Mucosa of rectum (tissue), 2 donors: ENCODE measurements at regions not wholly inside any gene's neighbourhood (a gene's known extent, or its start where the extent isn't known, plus 50 kb on each side); places are given as distances from the start of the nearest gene placed in this dataset.
"Not testable (repeated sequence)": the region's sequence is repeated elsewhere in the genome, so short reads cannot be mapped to it uniquely, and the experiment has no call there.

ENCODE experiments used
- H3K27ac ChIP-seq, 2 donors: one replicate each; pipeline ENCODE4 v1.7.0; 2013; ENCODE audit warnings: inconsistent platforms in 2 of 2, low read depth in 2 of 2, low read length in 2 of 2
- H3K27me3 ChIP-seq, 2 donors: one replicate each; pipeline ENCODE4 v1.7.0; 2013; ENCODE audit warnings: low read length in 2 of 2; ENCODE audit not compliant: control insufficient read depth in 2 of 2, insufficient read depth in 2 of 2
- H3K36me3 ChIP-seq, 2 donors: one replicate each; pipeline ENCODE4 v1.7.0; 2013; ENCODE audit warnings: low read length in 2 of 2; ENCODE audit not compliant: control insufficient read depth in 2 of 2, insufficient read depth in 2 of 2
- H3K4me1 ChIP-seq, 2 donors: one replicate each; pipeline ENCODE4 v1.7.0; 2013; ENCODE audit warnings: low read length in 2 of 2, mild to moderate bottlenecking in 1 of 2; ENCODE audit not compliant: control insufficient read depth in 2 of 2, insufficient read depth in 2 of 2
- H3K4me3 ChIP-seq, 2 donors: one replicate each; pipeline ENCODE4 v1.7.0; 2013; ENCODE audit warnings: low read length in 2 of 2
- H3K9ac ChIP-seq, 2 donors: one replicate each; pipeline ENCODE4 v1.7.0; 2013; ENCODE audit warnings: low read length in 2 of 2, low read depth in 1 of 2, mild to moderate bottlenecking in 1 of 2
- H3K9me3 ChIP-seq, 2 donors: one replicate each; pipeline ENCODE4 v1.7.0; 2013; ENCODE audit warnings: low read length in 2 of 2; ENCODE audit not compliant: control insufficient read depth in 2 of 2
- donor health status: healthy.
- donor health status: Normal muscosa, but diverticular disease.

DNA sequence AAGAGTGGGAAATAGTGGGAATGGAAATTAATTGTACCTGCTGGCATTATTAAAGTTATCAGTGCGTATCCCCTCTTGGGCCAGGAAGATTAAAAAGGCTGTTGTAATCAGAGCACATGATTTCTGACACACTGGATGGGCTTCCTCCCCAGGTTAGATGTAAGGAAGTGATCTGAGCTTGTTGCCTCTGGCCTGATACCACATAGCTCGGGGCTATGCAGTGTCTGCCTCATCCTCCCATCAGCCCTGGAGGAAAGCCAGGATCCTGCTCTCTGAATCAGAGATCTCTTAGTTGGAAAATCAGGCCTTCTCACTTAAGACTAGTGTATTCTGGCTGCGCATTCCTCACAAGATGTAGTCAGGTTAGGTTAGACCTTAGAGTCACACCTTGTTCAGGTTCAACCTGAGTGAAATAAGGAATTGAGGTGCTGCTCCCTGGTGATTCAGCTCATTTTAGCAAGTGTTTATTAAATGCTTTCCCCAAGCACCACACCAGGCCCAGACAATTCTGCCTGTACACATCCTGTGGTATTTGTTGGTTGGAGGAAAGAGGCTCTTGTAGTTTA lies 108.2 kb upstream of the IKBKE start:
- H3K9me3 ChIP-seq, H3K4me1 ChIP-seq, H3K36me3 ChIP-seq, H3K27ac ChIP-seq, H3K4me3 ChIP-seq, H3K9ac ChIP-seq, H3K27me3 ChIP-seq: not testable (repeated sequence)

GRCh38 chr1:206362994-206363393 lies 107.3 kb upstream of the IKBKE start:
- not testable (repeated sequence) for H3K9me3 ChIP-seq, H3K27me3 ChIP-seq, H3K27ac ChIP-seq, H3K9ac ChIP-seq, H3K4me1 ChIP-seq, H3K36me3 ChIP-seq, H3K4me3 ChIP-seq

DNA sequence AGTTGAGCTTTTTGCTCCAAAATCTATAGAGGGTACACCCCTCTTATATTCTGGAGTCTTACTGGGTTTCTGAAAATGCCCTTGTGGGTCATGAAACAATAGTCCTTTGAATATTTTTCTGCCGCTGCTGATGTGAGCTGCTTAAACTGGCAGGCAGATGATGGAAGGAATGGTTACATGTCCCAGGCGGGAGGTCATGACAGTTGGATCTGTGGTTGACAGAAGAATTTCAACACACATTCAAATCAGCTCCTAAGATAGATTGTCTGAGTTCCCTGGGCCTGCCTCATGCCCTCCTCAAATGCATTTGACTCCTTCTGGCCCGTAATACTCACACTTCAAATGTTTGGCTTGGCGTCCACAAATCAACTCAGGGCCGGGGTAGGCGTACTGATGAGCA lies 105.0 kb upstream of the IKBKE start:
- H3K9me3 ChIP-seq, H3K4me1 ChIP-seq, H3K27me3 ChIP-seq, H3K9ac ChIP-seq, H3K4me3 ChIP-seq, H3K27ac ChIP-seq, H3K36me3 ChIP-seq: not testable (repeated sequence)

- not testable (repeated sequence) for H3K27me3 ChIP-seq, H3K4me3 ChIP-seq, H3K27ac ChIP-seq, H3K9ac ChIP-seq, H3K36me3 ChIP-seq, H3K9me3 ChIP-seq, H3K4me1 ChIP-seq
Measured at GRCh38 chr1:206366131-206366530, 104.1 kb upstream of the IKBKE start.

GRCh38 chr1:206366772-206367171 lies 103.5 kb upstream of the IKBKE start:
- H3K4me1 ChIP-seq, H3K27ac ChIP-seq, H3K36me3 ChIP-seq, H3K9ac ChIP-seq, H3K4me3 ChIP-seq, H3K27me3 ChIP-seq, H3K9me3 ChIP-seq: not testable (repeated sequence)

GRCh38 chr1:206367955-206368622 lies 102.2 kb upstream of the IKBKE start:
- H3K4me1 ChIP-seq, H3K36me3 ChIP-seq, H3K27me3 ChIP-seq, H3K27ac ChIP-seq, H3K9ac ChIP-seq, H3K4me3 ChIP-seq, H3K9me3 ChIP-seq: not testable (repeated sequence)

DNA sequence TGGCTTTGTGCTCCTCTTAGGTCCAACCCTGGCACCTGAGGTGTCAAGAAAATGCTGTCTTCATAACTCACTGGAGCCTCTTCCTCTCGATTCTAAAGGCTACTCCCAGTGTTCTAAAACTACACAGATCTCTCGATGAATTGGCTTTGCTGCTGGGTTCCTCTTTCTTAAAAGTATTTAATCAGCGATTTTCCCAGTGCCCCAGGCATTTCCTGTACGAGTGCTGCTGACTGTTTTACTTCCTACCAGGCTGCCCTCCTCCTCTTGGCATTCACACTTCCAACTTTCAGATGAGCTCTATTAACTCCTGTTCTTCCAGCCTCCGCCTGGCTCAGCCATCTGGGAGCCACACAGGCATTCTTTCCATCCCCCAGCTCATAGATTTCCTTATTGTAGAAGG lies 95.6 kb upstream of the IKBKE start:
- H3K9ac ChIP-seq, H3K9me3 ChIP-seq, H3K4me1 ChIP-seq, H3K4me3 ChIP-seq, H3K27me3 ChIP-seq, H3K36me3 ChIP-seq, H3K27ac ChIP-seq: not testable (repeated sequence)

- not testable (repeated sequence) for H3K36me3 ChIP-seq, H3K9me3 ChIP-seq, H3K27ac ChIP-seq, H3K4me3 ChIP-seq, H3K9ac ChIP-seq, H3K4me1 ChIP-seq, H3K27me3 ChIP-seq
Measured at GRCh38 chr1:206375552-206375951, 94.7 kb upstream of the IKBKE start.

GRCh38 chr1:206378506-206378905 lies 91.8 kb upstream of the IKBKE start:
- H3K27ac ChIP-seq, H3K9ac ChIP-seq, H3K36me3 ChIP-seq, H3K9me3 ChIP-seq, H3K4me1 ChIP-seq, H3K27me3 ChIP-seq, H3K4me3 ChIP-seq: not testable (repeated sequence)

GRCh38 chr1:206379245-206379644 lies 91.0 kb upstream of the IKBKE start:
- H3K27me3 ChIP-seq = not testable (repeated sequence)

More at GRCh38 chr1:206379245-206379644, 91.0 kb upstream of the IKBKE start:
- H3K4me1 ChIP-seq, H3K27ac ChIP-seq, H3K9ac ChIP-seq, H3K36me3 ChIP-seq, H3K9me3 ChIP-seq, H3K4me3 ChIP-seq: not testable (repeated sequence)
